DND-41 (cell line): ENCODE measurements at regions not wholly inside any gene's neighbourhood (a gene's known extent, or its start where the extent isn't known, plus 50 kb on each side); places are given as distances from the start of the nearest gene placed in this dataset.

ENCODE experiments used
- ATAC-seq: fragments of 200-7000 bp; cut with Tn5 transposase; 3 replicates; pipeline ENCODE4 v1.9.1; 2021; ENCODE audit warnings: low read depth; ENCODE audit not compliant: insufficient read depth
- DNase-seq: peaks from one replicate; pipeline ENCODE4 v3.0.0-alpha.2; 2020
- H2AFZ ChIP-seq: 2 replicates; pipeline ENCODE4 v1.6.0; 2012; ENCODE audit warnings: low read depth, low read length
- H3K27ac ChIP-seq: 2 replicates; pipeline ENCODE4 v1.5.1; 2012; ENCODE audit warnings: low read length, inconsistent platforms
- H3K27me3 ChIP-seq: fragments of 200-600 bp; sonication (generic); 2 replicates; pipeline ENCODE4 v1.6.0; 2012; ENCODE audit warnings: low read length, mild to moderate bottlenecking, inconsistent platforms; ENCODE audit not compliant: insufficient read depth, poor library complexity
- H3K36me3 ChIP-seq: 2 replicates; pipeline ENCODE4 v1.5.1; 2012; ENCODE audit warnings: low read length, inconsistent platforms; ENCODE audit not compliant: insufficient read depth
- H3K4me1 ChIP-seq: 2 replicates; pipeline ENCODE4 v1.5.1; 2012; ENCODE audit warnings: mild to moderate bottlenecking, low read length; ENCODE audit not compliant: insufficient read depth
- H3K4me2 ChIP-seq: 2 replicates; pipeline ENCODE4 v1.6.0; 2012; ENCODE audit warnings: mild to moderate bottlenecking, moderate library complexity, low read length, inconsistent platforms; ENCODE audit not compliant: insufficient read depth
- H3K4me3 ChIP-seq, 2 experiments: fragments of 200-600 bp in 1 of 2; shearing (Covaris generic) in 1 of 2; 2 replicates each; pipeline ENCODE4 v1.5.1; 2012 to 2016; ENCODE audit warnings: inconsistent platforms in 2 of 2, low read length in 2 of 2, mild to moderate bottlenecking in 2 of 2, low read depth in 1 of 2, moderate library complexity in 1 of 2
- H3K79me2 ChIP-seq: 2 replicates; pipeline ENCODE4 v1.6.0; 2012; ENCODE audit warnings: low read length, inconsistent platforms; ENCODE audit not compliant: insufficient read depth
- H3K9ac ChIP-seq: 2 replicates; pipeline ENCODE4 v1.6.0; 2012; ENCODE audit warnings: low read depth, mild to moderate bottlenecking, inconsistent platforms, low read length, moderate library complexity
- H3K9me3 ChIP-seq: 2 replicates; pipeline ENCODE4 v1.5.1; 2012; ENCODE audit warnings: low read length, moderate library complexity, mild to moderate bottlenecking, inconsistent platforms; ENCODE audit not compliant: insufficient read depth, severe bottlenecking
- H4K20me1 ChIP-seq: 2 replicates; pipeline ENCODE4 v1.6.0; 2012; ENCODE audit warnings: low read length; ENCODE audit not compliant: insufficient read depth
- EZH2 ChIP-seq: IDR thresholded peaks from 3 replicates; pipeline ENCODE4 v1.6.1; 2012; ENCODE audit warnings: borderline replicate concordance, low read depth, mild to moderate bottlenecking, moderate library complexity, low read length, inconsistent platforms; ENCODE audit not compliant: severe bottlenecking
- TF ChIP-seq, protein P1 (sequence below): IDR thresholded peaks from 2 replicates; pipeline ENCODE4 v1.5.1; 2012; ENCODE audit warnings: borderline replicate concordance, low read length, moderate library complexity, mild to moderate bottlenecking; ENCODE audit not compliant: poor library complexity, severe bottlenecking; ENCODE audit errors: extremely low read depth

DNA sequence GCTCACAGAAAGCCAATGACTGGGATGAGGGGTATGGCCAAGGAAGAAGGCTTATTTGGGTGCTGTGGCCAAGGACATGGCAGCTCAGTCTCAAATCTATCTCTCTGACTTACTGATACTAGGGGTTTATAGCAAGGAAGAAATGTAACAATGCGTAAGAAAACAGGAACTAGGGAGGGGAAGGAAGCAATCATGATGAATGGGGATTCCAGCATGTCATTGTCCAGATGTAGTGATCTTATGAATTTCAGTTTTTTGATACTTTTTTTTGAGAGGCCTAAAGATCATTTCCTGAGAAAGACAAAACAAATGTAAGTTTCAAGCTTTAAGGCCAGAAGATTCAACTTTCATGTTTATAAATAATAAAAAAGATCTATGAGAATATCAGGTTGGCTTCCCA, 298.6 kb upstream of the FAM98A start:
- Histone ChIP-seq H3K36me3 (no peaks in the 10 kb centered on the region), H3K4me1 (no peaks in the 10 kb centered on the region), H3K27me3 (no peaks in the 10 kb centered on the region), H3K79me2 (no peaks in the 10 kb centered on the region), H3K4me2 (no peak overlapping the region), H3K4me3 (no peak overlapping the region), H3K27ac (no peak overlapping the region), H3K9ac (no peak overlapping the region), H3K9me3 (no peaks in the 10 kb centered on the region), H2AFZ (no peak overlapping the region), H4K20me1 (no peaks in the 10 kb centered on the region)
- no peak for TF ChIP-seq EZH2
- TF ChIP-seq, protein P1, sequence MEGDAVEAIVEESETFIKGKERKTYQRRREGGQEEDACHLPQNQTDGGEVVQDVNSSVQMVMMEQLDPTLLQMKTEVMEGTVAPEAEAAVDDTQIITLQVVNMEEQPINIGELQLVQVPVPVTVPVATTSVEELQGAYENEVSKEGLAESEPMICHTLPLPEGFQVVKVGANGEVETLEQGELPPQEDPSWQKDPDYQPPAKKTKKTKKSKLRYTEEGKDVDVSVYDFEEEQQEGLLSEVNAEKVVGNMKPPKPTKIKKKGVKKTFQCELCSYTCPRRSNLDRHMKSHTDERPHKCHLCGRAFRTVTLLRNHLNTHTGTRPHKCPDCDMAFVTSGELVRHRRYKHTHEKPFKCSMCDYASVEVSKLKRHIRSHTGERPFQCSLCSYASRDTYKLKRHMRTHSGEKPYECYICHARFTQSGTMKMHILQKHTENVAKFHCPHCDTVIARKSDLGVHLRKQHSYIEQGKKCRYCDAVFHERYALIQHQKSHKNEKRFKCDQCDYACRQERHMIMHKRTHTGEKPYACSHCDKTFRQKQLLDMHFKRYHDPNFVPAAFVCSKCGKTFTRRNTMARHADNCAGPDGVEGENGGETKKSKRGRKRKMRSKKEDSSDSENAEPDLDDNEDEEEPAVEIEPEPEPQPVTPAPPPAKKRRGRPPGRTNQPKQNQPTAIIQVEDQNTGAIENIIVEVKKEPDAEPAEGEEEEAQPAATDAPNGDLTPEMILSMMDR = no peak
- DNase-seq (no peak), ATAC-seq (no peak)

DNA sequence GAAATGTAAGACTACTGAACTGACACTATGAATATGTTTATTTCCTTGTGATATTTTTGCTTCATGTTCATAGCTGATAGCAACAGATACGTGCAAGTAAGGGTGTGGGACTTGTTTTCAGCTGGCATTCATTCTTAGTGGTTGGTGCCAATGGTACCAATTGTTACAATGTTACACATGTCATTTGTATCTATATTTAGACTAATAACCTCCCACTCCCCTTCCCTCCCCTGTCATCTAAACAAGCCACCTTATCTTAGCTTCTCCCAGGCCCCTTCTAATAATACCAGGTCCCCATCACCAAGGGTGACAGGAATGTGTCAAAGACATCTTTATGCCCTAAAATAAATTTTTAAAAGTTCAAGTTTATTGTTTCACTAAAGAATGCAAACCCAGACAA, 294.7 kb upstream of the FAM98A start:
- Histone ChIP-seq H3K27ac (no peak overlapping the region), H3K79me2 (no peaks in the 10 kb centered on the region), H3K4me2 (no peak overlapping the region), H4K20me1 (no peaks in the 10 kb centered on the region), H3K4me1 (no peaks in the 10 kb centered on the region), H3K36me3 (no peaks in the 10 kb centered on the region), H3K9me3 (no peaks in the 10 kb centered on the region), H3K4me3 (no peak overlapping the region), H3K9ac (no peak overlapping the region), H2AFZ (no peak overlapping the region), H3K27me3 (no peaks in the 10 kb centered on the region)
- TF ChIP-seq, protein P1 = no peak
- no peak for TF ChIP-seq EZH2
- ATAC-seq (no peak), DNase-seq (no peak)

DNA sequence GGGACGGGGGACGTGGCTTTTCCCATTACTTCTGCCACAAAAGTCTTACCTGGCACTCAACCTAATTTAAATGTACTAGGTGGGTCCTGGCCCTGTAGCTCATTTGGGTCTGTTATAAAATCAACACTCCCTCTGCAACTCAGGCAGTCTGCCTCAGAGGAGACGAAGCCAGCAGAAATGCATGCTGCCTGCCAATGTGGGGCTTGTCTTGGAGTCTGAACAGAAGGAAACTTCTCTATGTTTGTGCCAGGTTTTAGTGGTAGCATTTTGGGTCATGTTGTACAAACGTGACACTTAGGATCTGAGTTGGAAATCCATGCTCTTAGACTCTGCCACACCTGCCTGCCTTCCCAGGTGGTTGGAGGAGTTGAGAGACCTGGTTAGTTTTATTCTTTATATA, 292.5 kb upstream of the FAM98A start:
- DNase-seq (no peak), ATAC-seq (no peak)
- Histone ChIP-seq H3K36me3 (no peaks in the 10 kb centered on the region), H3K27ac (no peak overlapping the region), H3K4me2 (no peak overlapping the region), H3K79me2 (no peaks in the 10 kb centered on the region), H3K4me3 (no peak overlapping the region), H3K27me3 (no peaks in the 10 kb centered on the region), H3K4me1 (no peaks in the 10 kb centered on the region), H3K9ac (no peak overlapping the region), H4K20me1 (no peaks in the 10 kb centered on the region), H3K9me3 (no peaks in the 10 kb centered on the region), H2AFZ (no peak overlapping the region)
- TF ChIP-seq EZH2 = no peak
- TF ChIP-seq, protein P1 = no peak

DNA sequence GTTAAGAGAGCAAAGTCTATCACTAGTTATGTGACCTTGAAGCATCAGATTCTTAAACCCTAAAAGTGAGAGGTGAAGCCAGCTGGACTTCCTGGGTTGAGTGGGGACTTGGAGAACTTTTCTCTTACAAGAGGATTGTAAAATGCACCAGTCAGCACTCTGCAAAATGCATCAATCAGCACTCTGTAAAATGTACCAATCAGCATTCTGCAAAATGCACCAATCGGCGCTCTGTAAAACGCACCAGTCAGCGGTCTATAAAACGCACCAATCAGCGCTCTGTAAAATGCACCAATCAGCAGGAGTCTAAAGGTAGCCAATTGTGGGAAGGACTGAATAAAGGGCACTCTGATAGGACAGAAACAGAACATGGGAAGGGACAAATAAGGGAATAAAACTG, 291.6 kb upstream of the FAM98A start:
- Histone ChIP-seq H3K79me2 (no peaks in the 10 kb centered on the region), H3K4me3 (no peak overlapping the region), H3K4me2 (no peak overlapping the region), H3K4me1 (no peaks in the 10 kb centered on the region), H3K9me3 (no peaks in the 10 kb centered on the region), H4K20me1 (no peaks in the 10 kb centered on the region), H3K36me3 (no peaks in the 10 kb centered on the region), H3K9ac (no peak overlapping the region), H2AFZ (no peak overlapping the region), H3K27me3 (no peaks in the 10 kb centered on the region), H3K27ac (no peak overlapping the region)
- no peak for TF ChIP-seq EZH2
- TF ChIP-seq, protein P1 = no peak
- ATAC-seq (no peak), DNase-seq (no peak)
